ENCODE measurements at regions not wholly inside any gene's neighbourhood (a gene's known extent, or its start where the extent isn't known, plus 50 kb on each side); places are given as distances from the start of the nearest gene placed in this dataset.

DNA sequence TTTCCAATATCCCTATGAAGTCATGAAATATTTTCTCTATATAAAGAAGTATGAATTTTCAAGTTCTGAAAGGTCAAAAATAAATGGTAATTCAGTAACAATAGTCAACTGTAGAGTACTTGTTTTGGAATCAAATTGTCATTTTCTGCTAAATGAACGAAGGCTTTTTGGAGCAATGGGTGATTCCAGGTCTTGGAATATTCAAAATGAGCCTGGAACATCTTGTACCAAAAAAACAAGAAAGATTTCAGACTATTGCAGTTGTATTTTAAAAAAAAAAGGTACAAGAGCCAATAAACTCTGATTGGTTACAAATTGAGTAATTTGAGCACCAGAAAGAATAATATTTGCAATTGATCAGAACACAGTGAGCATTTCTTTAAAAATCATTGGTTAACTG, 730.1 kb downstream of the DTWD2 start:
- no peak for DNase-seq

DNA sequence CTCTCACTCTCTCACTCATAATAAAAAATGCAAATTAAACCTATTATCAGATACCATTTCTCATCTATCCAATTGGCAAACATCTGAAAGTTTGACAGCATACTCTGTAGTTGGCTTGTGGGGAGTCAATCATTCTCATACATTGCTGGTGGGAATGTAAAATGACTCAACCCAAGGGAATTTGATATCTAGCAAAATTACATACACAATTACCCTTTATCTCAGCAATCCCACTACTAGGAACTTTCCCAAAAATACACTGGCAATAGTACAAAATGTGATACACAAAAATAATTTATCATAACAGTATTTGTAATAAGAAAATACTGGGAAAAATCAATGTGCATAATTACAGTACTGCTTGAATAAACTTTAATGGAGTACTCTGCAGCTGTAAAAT, 731.3 kb downstream of the DTWD2 start:
- no peak for DNase-seq

- DNase-seq: no peak
These were observed 734.9 kb downstream of the DTWD2 start for GRCh38 chr5:118253225-118254061.

DNA sequence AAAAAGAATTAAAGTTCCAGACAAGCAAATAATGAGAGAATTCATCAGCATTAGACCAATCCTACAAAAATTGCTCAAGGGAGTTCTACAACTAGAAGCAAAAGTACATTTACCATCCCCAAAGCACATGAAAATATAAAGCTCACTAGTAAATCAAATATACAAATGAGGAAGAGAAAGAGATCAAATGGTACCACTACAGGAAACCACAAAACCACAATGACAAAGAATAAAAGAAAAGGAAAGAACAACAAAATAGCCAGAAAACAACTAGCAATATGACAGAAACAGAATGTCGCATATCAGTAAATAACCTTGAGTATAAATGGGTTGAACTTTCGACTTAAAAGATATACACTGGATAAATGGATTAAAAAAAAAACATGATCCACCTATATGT, 739.0 kb downstream of the DTWD2 start:
- DNase-seq: no peak

DNA sequence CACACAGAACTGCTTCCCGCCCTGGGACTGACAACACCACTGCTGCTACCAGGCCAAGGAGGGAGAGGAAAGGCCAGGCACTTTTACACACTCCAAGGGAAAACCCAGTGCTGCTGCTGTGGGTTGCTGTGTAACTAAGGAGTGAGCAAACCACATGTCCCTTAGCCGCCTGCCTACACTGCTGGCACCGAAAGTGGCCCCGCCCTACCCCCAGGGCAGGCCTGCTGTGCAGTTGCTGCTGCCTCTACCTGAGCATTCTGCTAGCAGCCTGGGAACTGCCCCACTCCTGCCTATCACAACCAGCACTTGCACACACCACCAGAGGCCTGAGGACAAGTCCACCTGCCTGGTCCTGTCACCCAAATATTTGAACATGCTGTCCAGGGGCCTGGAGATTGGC, 740.9 kb downstream of the DTWD2 start:
- no peak for DNase-seq

DNA sequence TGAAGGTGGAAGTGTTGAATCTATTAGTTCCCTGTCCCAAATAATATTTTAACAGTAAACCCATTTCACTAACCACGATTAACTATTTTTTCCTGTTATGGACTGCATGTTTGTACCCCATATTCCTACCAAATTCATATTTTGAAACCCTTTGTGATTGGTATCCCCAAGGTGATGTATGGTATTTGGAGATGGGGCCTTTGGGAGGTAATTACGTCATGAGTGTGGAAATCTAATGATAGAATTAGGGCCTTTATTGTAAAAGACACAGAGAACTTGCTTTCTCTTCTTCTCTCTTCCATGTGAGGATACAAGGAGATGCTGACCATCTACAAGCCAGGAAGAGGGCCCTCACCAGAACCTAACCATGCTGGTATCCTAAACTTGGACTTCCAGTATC, 744.7 kb downstream of the DTWD2 start:
- DNase-seq: no peak

GRCh38 chr5:118243068-118243467, 745.3 kb downstream of the DTWD2 start:
- DNase-seq: no peak

- no peak for DNase-seq
These were observed 752.1 kb downstream of the DTWD2 start for GRCh38 chr5:118236108-118236849.

GRCh38 chr5:118233606-118234005, 754.7 kb downstream of the DTWD2 start:
- DNase-seq: no peak

DNA sequence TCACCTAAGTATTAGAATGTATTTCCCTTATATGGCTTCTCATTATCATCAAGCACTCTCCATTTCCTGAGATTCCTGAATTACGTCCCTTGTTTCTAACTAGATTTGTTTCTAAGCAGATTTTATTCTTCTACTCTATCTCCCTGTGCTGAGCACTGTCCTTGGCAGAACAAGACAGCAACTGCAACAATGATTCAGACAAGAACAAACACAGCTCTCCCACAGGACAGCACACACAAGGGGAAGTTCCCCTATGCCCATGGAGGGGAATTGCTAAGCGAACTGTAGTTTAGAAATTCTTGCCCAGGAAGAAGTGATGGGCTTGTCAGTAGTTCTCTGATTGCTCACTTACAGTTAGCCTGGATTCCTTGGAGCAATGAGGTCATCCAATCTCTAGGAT, 759.9 kb downstream of the DTWD2 start:
- no peak for DNase-seq

GRCh38 chr5:118224546-118224945, 763.8 kb downstream of the DTWD2 start:
- no peak for DNase-seq

DNA sequence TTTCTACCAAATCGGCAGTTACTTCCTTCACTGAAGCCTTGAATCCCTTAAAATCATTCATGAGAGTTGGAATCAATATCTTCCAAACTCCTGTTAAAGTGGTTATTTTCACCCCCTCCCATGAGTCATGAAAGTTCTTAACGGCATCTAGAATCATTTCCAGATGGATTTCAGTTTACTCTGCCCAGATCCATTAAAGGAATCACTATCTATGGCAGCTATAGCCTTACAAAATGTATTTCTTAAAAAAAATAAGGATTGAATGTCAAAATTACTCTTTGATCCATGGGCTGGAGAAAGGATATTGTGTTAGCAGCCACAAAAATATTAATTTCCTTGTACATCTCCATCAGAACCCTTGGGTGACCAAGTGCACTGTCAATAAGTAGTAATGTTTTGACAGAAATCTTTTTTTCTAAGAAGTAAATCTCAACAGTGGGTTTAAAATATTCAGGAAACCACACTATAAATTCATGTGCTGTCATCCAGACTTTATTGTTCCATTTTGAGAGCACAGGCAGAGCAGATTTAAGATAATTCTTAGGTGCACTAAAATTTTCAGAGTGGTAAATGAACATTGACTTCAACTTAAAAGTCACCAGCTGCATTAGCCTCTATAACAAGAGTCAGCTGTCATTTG, 767.7 kb downstream of the DTWD2 start:
- DNase-seq: no peak

DNA sequence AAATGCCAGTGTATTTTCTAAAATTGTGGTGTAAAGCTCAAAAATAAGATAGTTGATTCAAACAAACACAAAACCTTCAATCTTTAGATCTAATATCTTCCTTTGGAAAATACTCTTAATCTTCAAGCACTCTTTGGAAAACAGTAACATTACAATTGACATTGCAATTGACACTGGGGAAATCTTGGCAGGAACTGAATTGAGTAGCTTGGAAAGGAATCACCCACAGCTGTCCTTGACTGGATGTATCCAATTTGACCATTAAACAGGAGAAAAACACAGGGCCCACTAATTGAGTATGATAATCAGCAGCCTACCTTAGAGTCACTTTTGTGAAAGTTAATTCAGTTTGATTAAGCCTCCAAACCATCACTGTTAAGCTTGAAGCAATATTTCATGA, 776.7 kb downstream of the DTWD2 start:
- no peak for DNase-seq

DNA sequence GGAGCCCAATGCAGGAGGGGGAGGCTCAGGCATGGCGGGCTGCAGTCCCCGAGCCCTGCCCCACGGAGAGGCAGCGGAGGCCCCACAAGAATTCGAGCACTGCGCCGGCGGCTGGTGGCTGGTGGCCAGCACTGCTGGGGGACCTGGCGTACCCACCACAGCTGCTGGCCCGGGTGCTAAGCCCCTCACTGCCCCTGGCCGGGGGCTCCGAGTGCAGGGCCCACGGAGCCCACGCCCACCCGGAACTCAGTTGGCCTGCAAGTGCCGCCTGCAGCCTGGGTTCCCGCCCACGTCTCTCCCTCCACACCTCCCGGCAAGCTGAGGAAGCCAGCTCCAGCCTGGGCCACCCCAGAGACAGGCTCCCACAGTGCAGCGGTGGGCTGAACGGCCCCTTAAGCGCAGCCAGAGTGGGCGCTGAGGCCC, 780.3 kb downstream of the DTWD2 start:
- no peak for DNase-seq

DNA sequence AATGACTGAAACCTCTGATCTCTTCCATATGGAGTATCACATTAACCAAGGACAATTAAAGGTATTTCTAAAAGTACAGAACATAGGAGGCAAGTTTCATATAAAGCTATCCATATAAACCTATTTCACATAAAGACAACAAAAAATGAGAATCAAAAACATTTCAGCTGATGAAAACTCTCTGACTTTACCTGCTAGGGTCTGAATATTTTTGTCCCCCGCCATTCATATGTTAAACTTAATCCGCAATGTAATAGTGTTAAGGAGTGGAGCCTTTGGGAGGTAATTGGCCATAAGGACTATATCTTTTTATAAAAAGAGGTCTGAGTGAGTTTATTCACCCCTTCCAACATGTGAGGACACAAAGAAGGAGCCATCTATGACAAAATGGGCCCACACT, 788.5 kb downstream of the DTWD2 start:
- no peak for DNase-seq

DNA sequence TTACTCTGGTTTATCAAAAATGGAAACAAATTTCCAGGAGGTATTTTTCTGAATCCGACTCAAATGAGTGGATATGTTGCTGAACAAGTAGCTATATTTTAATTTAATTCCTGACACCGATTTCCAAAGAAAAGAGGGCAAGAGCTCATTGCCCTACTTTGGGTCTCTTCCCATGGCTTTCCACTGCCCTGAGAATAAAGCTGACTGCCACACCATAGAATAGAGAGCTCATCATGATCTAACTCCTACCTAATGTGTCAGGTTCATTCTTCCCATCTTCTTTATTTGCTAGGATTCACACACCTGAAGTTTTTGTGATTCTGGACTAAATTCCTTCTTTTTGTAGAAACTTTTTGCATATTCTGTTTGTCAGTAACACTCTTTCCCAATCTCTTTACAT, 792.1 kb downstream of the DTWD2 start:
- DNase-seq: no peak

DNA sequence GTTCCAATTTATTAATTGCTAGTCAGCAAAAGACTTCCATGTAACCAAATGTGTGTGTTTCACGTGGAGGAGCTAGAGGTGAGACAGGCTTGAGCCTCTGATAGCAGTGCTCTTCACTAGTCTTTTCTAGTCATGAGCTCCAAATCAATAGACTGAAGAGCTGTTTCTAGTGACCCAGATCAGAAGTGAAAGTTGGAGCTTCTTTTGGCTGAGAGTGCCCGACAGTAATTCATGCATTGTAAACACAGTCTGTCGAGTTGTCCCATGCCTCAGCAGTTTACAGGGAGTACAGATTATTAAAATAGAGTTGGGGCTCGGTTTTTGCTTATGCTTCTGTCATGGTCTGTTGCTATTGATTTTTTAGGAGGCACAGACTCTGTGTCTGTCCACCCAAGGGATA, 793.1 kb downstream of the DTWD2 start:
- DNase-seq: no peak

DNA sequence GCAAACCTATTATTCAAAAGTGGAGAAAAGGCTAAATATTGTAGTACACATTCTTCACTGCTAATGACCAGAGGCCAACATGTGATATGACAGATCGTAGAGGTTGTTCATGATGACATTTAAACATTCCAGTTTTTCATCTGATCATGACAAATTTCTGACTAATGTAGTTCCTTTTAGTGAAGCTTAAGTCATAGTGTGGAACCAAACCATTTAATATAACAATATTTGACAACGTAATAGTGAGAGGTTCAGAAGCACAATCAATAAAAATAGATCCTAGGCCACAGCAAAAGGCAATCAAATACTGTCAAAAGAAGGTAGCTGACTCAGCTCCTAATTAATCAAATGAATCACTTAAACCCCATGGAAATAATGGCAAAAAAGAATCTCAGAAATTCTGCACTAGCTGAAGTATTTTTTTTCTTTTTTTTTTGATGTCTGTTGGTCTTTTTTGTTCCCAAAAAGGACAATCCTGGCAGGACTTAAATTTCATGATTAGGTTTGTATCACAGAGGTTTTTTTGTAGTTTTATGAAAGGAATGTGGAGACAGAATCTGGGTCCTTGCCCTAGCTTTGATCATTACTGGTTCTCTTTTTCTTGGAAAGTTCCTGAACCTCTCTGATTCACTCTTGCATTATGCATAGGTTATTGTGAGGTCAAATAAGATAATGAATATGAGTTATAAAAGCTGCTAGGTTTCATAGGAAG, 795.0 kb downstream of the DTWD2 start:
- no peak for DNase-seq

- DNase-seq: no peak
These were observed 803.3 kb downstream of the DTWD2 start for GRCh38 chr5:118185018-118185417.

DNA sequence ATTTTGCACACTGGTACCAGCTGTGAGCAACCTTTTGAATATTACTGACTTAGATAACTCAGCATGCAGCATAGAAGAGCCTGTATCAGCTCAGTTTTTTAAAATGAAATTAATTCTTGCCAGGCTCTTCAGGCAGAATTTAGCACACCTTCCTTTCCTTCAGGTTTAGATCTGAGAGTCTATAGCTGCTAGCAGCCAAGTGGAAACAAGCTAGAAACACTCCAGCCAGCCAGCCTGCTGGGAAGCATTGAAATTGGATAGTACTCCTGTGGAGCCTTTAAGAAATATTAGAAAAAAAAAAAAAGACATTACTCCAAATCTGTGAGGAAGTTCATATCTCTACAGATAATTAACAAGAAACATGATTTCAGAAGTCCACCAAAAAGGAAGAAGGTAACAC, 812.2 kb downstream of the DTWD2 start:
- no peak for DNase-seq

- no peak for DNase-seq
These were observed 813.7 kb downstream of the DTWD2 start for GRCh38 chr5:118174671-118175070.

GRCh38 chr5:118173340-118173739, 815.0 kb downstream of the DTWD2 start:
- no peak for DNase-seq

DNA sequence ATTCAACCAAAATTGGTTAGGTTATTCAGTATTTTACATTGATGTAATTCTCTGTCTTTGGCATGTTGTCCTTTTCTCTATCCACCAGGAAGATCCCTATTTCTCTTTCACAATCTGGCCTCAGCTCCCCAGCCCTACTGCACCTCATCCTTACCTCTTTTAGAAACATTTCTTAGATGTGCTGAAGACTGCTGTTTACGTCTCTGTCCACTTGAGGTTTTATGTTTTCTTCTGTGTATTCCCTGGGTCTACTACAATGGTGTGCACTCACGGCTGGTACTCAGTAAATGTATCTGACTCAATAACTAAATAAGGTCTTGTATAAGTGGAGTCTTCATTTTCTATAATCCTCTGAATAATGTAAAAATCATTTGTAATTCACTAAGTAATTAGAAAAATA, 822.7 kb downstream of the DTWD2 start:
- no peak for DNase-seq
